Left colon (tissue), 2 donors: ENCODE measurements at regions not wholly inside any gene's neighbourhood (a gene's known extent, or its start where the extent isn't known, plus 50 kb on each side); places are given as distances from the start of the nearest gene placed in this dataset.

Source experiments
- ATAC-seq: fragments of 200-7000 bp; cut with Tn5 transposase; one replicate; pipeline ENCODE4 v1.9.1; 2020; ENCODE audit warnings: mild to moderate bottlenecking, moderate library complexity
- DNase-seq, 2 donors: peaks; one replicate each; pipeline ENCODE4 v3.0.0-alpha.2; 2020
- intact Hi-C, 2 donors: fragments of 100-400 bp; cut with DNase I in 1 of 2; cut with micrococcal nuclease in 1 of 2; formaldehyde crosslinking; loops; one replicate each; pipeline versions ENCODE4 v1.11.2 to v1.14.0; 2022; cut with DNase I, micrococcal nuclease
- donor health status: DM: no; HTN: no; CAD: no.
- donor health status: DM: yes; HTN: yes; CAD: no.

GRCh38 chr5:72566746-72567145 lies 59.5 kb upstream of the ZNF366 start:
- DNase-seq: no peak
- intact Hi-C loops: no loop called here
- ATAC-seq: no peak

DNA sequence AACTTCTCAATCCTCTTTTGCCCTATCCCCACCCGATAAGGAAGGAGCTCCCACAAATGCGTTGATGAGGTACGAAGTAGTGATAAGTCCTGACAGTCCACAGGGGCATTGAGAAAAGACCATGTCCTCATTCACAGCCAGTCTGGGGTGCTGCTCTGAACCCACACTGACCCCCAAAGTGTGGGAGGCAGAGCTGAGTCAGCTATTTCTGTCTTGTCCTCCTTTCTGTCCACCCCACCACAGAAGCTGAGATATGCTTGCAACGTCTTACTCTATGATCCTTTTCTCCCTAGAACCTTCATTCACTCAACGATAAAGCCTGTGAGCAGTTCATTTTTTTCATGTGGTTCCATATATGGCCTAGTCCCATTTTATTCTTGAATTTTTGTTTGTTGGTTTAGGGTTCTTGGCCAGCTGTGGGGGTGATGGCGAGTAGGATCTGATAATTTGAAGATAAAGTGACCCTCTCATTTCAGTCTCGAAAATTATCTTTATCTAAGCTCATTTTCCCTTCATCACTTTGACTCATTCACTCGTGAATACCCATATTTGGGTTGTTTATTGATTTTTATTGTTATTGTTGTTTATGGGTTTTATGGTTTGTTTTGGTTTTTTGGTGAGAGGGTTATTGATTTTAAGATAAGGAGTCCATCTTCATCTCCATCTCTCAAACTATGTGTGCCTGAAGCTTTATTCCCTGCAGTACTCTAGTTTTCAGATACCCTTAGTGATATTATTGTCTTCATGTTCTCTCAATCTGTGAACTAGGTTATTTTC lies 58.5 kb upstream of the ZNF366 start:
- intact Hi-C loops: no loop called here
- DNase-seq: no peak
- no peak for ATAC-seq

- intact Hi-C loops: no loop called here
- ATAC-seq: no peak
These were observed 55.5 kb upstream of the ZNF366 start for GRCh38 chr5:72562717-72563116.

GRCh38 chr5:72561148-72561972 lies 54.1 kb upstream of the ZNF366 start:
- ATAC-seq (no peak), DNase-seq (no peak)
- intact Hi-C loops: no loop called here

More at GRCh38 chr5:72562717-72563116, 55.5 kb upstream of the ZNF366 start:
- DNase-seq: no peak

- DNase-seq (no peak), ATAC-seq (no peak)
- intact Hi-C loops: no loop called here
These were observed 52.9 kb upstream of the ZNF366 start for GRCh38 chr5:72559866-72560766.

DNA sequence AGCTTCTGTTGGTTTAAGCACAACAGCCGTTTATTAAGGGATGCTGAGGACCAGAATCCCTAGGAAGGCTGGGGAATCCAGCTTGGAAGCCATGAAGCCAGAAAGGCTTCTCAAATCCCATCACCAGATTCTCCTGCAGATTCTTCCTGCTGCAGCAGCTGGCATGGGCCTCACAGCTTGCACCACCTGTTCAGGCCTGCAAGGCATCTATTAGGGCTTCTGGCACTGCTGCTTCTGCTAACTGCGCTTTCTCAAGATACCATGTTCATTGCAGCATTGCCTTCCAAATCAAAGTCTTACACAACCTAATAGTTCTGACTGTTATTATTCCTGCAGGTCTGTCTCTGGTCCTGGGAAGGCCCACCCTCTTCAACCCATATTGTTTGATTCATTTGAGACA lies 51.2 kb upstream of the ZNF366 start:
- intact Hi-C loops: no loop called here
- DNase-seq: no peak
- ATAC-seq: no peak

GRCh38 chr5:72558046-72558336 lies 50.8 kb upstream of the ZNF366 start:
- no peak for ATAC-seq
- intact Hi-C loops: no loop called here
- DNase-seq: no peak

DNA sequence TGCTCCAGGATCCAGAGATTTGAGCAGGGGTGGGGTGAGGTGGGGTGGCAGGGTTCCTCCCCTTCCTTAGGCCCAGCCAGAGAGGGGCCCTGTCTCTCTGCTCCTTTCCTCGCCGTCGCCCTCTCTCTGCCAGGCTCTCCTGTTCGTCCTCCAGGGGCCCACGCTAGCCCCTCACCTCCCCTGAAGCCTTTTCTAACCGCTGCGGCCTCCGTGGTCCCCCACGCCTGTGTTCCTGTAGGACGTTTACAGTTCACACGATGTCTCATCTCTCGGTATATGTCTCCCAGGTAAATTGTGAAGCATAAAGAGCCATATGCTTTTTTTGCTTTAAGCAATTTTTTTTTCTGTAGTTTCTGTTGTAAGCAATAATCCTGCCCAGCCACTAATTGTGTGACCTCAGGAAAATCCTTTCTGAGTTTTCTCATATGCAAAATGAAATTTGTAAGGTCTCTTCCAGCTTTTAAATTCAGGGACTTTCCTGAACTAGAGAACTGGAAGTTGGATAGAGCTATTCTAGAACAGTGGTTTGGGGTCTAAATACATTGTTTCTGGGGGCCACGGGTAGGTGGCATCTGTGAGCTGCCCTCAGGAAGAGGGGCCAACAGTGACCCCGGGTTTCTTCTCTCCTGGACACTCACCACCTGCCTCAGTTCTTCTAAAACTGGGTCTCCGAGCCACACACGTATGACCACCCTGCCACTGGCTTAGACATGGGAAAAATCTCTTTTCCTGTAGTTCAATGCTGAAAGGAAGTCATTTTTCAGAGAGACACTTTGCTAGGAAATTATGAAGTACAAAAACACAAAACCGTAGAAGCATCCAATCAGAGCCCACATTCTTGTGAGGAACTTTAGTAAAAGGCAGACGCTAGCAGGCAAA lies 50.2 kb upstream of the ZNF366 start:
- ATAC-seq (no peak), DNase-seq (no peak)
- intact Hi-C loops: no loop called here
